ENCODE measurements at regions not wholly inside any gene's neighbourhood (a gene's known extent, or its start where the extent isn't known, plus 50 kb on each side); places are given as distances from the start of the nearest gene placed in this dataset.

DNA sequence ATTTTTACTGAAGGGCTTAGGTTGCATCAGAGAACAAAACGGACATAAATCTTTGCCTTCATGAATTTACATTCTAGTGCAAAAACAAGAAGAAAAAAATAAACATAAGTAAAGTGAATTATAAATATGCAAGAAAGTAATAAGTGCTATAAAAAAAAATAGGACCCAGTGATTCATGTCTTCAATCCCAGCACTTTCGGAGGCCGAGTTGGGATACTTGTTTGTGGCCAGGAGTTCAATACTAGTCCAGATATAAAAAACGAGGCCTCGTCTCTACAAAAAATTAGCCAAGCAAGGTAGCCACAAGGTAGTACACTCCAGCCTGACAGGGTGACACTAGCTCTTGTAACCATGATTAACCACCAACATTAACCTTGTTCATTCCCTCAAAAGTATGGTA is 193.5 kb downstream of the SIM1 start:
- DNase-seq (ENCODE audit: low spot score) (no peak), ATAC-seq (ENCODE audit: insufficient number of reproducible peaks, low FRiP score, low read depth) (no peak)
- Histone ChIP-seq H3K9me3 (no peaks in the 10 kb centered on the region), H3K4me3 (no peak overlapping the region), H3K27ac (no peak overlapping the region), H3K36me3 (no peaks in the 10 kb centered on the region), H3K4me1 (ENCODE audit: control insufficient read depth in 1 of 2, low read depth in 2 of 2) (peaks cover 4 to 8% of the 10 kb centered on the region in 2 donors), H3K27me3 (replicated peaks; ENCODE audit: insufficient read depth) (no peaks in the 10 kb centered on the region)
- TF ChIP-seq, protein P1, sequence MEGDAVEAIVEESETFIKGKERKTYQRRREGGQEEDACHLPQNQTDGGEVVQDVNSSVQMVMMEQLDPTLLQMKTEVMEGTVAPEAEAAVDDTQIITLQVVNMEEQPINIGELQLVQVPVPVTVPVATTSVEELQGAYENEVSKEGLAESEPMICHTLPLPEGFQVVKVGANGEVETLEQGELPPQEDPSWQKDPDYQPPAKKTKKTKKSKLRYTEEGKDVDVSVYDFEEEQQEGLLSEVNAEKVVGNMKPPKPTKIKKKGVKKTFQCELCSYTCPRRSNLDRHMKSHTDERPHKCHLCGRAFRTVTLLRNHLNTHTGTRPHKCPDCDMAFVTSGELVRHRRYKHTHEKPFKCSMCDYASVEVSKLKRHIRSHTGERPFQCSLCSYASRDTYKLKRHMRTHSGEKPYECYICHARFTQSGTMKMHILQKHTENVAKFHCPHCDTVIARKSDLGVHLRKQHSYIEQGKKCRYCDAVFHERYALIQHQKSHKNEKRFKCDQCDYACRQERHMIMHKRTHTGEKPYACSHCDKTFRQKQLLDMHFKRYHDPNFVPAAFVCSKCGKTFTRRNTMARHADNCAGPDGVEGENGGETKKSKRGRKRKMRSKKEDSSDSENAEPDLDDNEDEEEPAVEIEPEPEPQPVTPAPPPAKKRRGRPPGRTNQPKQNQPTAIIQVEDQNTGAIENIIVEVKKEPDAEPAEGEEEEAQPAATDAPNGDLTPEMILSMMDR (IDR thresholded peaks at IDR 0.05), result no peak

DNA sequence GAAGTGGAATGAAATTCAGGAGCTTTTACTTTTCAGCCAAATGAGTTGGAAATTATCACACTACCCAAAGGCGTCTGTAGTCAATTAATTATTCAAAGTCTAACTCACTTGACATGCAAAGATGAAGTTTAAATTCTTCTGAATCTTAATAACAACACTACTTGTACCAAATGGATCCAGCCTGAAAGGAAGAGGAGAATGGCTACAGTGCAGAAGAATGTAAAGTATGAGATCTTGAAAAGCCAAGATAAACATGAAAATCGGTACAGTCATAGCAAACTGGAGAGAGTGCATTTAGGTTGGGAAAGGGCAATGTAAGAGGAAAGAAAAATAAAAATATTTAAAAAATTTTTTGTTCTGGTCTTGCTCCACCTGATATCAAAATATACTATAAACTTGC is 195.5 kb downstream of the SIM1 start:
- no peak overlapping the region for H3K27ac ChIP-seq
- no peaks in the 10 kb centered on the region for H3K27me3 ChIP-seq (replicated peaks; ENCODE audit: insufficient read depth)
- DNase-seq (ENCODE audit: low spot score), result no peak
- no peak overlapping the region for H3K4me3 ChIP-seq
- H3K4me1 ChIP-seq (ENCODE audit: control insufficient read depth in 1 of 2, low read depth in 2 of 2), result peaks cover 4 to 8% of the 10 kb centered on the region in 2 donors
- no peaks in the 10 kb centered on the region for H3K36me3 ChIP-seq
- TF ChIP-seq, protein P1 (IDR thresholded peaks at IDR 0.05), result no peak
- no peak for ATAC-seq (ENCODE audit: insufficient number of reproducible peaks, low FRiP score, low read depth)
- H3K9me3 ChIP-seq, result no peaks in the 10 kb centered on the region

DNA sequence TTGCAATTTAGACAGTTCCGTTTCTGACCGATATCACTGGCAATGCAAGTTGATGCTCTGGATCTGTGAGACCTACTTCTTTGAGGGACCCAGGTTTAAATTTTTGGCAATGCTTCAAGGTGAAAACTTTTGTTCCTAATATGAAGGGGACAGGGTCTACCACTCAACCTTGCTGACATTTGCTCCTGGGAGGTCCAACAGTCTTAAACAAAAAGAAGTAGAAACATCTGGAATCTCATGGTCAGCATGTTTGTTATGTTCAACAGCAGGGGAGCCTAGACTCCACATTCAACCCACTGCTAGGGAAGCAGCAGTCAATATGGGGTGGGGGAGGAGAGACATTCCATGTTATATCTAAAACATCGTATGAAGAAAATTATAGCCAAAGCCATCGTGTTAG is 196.4 kb downstream of the SIM1 start:
- Histone ChIP-seq H3K4me1 (ENCODE audit: control insufficient read depth in 1 of 2, low read depth in 2 of 2) (peaks cover 4 to 8% of the 10 kb centered on the region in 2 donors), H3K27me3 (replicated peaks; ENCODE audit: insufficient read depth) (no peaks in the 10 kb centered on the region), H3K9me3 (no peaks in the 10 kb centered on the region), H3K27ac (no peak overlapping the region), H3K4me3 (no peak overlapping the region), H3K36me3 (no peaks in the 10 kb centered on the region)
- no peak for DNase-seq (ENCODE audit: low spot score)
- TF ChIP-seq, protein P1 (IDR thresholded peaks at IDR 0.05), result no peak
- ATAC-seq (ENCODE audit: insufficient number of reproducible peaks, low FRiP score, low read depth), result no peak

DNA sequence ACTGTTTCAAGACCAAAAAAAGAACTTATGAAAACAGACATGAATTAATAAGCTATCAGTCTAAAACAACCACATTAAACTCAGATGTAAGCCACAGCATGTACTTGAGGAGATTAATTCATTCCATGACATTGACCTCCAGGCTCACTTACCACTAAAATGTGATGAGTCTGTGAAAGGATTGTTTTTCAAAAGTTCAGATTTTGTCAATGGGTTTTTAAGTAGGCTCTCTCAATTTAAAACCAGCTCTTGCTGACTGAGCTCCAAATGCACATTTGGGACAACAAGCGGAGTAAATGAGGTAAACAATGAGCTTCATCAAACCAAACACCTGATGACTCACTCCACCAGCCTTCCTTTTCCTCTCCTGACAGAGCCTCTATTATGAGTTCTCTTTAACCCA is 197.0 kb downstream of the SIM1 start:
- H3K4me1 ChIP-seq (ENCODE audit: control insufficient read depth in 1 of 2, low read depth in 2 of 2), result peaks cover 4 to 8% of the 10 kb centered on the region in 2 donors
- no peaks in the 10 kb centered on the region for H3K9me3 ChIP-seq
- DNase-seq (ENCODE audit: low spot score) (no peak), ATAC-seq (ENCODE audit: insufficient number of reproducible peaks, low FRiP score, low read depth) (no peak)
- no peak overlapping the region for H3K4me3 ChIP-seq
- no peak overlapping the region for H3K27ac ChIP-seq
- H3K27me3 ChIP-seq (replicated peaks; ENCODE audit: insufficient read depth), result no peaks in the 10 kb centered on the region
- TF ChIP-seq, protein P1 (IDR thresholded peaks at IDR 0.05), result no peak
- no peaks in the 10 kb centered on the region for H3K36me3 ChIP-seq

DNA sequence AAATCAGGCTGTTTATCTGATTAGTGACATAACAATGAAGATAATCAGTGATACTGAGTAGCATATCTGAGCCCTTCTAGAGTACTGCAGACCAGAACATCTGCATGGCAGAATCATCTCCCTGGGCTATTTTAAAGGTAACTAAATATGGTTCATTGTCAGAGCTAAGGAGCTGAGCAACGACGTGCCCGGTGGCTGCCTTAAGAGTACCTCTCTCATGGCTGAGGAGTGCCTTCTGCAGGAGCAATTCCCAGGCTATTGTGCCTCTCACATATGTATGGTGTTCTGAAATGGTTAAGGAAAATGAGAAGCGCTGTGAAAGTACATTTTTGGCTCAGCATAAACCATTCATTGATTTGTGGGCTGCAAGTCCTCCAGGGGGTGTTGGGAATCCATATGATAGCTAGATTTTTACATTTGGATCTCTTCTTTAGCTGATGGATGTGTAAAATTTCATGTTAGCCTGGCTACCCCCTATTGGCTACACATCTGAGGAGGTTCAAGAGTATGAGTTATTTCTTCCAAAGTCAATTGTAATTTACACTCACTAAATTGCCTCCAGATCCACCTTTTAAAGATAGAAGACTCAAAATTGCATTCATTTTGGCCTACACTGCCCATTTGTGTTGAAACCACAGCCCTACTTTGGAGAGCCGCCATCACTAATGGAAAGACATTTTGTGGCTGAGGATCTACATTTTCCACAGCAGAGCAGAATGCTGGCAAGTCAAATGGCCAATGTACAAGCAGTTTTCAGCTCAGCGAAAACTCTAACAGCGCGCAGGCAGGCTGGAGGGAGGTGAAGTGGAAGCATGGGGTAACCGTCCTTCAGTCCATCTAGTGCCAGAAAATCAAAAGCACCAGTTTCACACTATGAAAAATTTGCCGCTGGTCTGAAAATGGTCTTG is 198.0 kb downstream of the SIM1 start:
- H3K4me3 ChIP-seq, result no peak overlapping the region
- DNase-seq (ENCODE audit: low spot score) (no peak), ATAC-seq (ENCODE audit: insufficient number of reproducible peaks, low FRiP score, low read depth) (no peak)
- no peaks in the 10 kb centered on the region for H3K9me3 ChIP-seq
- TF ChIP-seq, protein P1 (IDR thresholded peaks at IDR 0.05), result no peak
- H3K27me3 ChIP-seq (replicated peaks; ENCODE audit: insufficient read depth), result no peaks in the 10 kb centered on the region
- H3K4me1 ChIP-seq (ENCODE audit: control insufficient read depth in 1 of 2, low read depth in 2 of 2), result peaks cover 4 to 8% of the 10 kb centered on the region in 2 donors
- H3K27ac ChIP-seq, result no peak overlapping the region
- H3K36me3 ChIP-seq, result no peaks in the 10 kb centered on the region

All from thoracic aorta (tissue), 2 donors.